Small intestine (tissue), 7 donors: ENCODE measurements at regions not wholly inside any gene's neighbourhood (a gene's known extent, or its start where the extent isn't known, plus 50 kb on each side); places are given as distances from the start of the nearest gene placed in this dataset.

Experiments
- DNase-seq, 2 donors: peaks; one replicate each; pipeline versions ENCODE4 v3.0.0 to v3.0.0-alpha.2; 2013
- FAIRE-seq: peaks from 2 replicates; lab custom pipeline; 2012; peaks lifted over from hg19 to GRCh38; lab: Jason Lieb, UNC
- H3K27ac ChIP-seq, 3 donors: one replicate each; pipeline ENCODE4 v1.5.1; 2013; ENCODE audit warnings: low read length in 2 of 3, mild to moderate bottlenecking in 2 of 3, control low read depth in 1 of 3, inconsistent platforms in 1 of 3, low read depth in 1 of 3, moderate library complexity in 1 of 3
- H3K27me3 ChIP-seq, 3 donors: one replicate each; pipeline ENCODE4 v1.6.1; 2013; ENCODE audit warnings: low read length in 3 of 3, inconsistent platforms in 1 of 3; ENCODE audit not compliant: control insufficient read depth in 3 of 3, insufficient read depth in 3 of 3
- H3K36me3 ChIP-seq, 3 donors: one replicate each; pipeline ENCODE4 v1.6.1; 2013; ENCODE audit warnings: low read length in 3 of 3, inconsistent platforms in 1 of 3, low read depth in 1 of 3, mild to moderate bottlenecking in 1 of 3, moderate library complexity in 1 of 3; ENCODE audit not compliant: control insufficient read depth in 3 of 3, insufficient read depth in 2 of 3
- H3K4me1 ChIP-seq, 3 donors: one replicate each; pipeline ENCODE4 v1.6.1; 2013; ENCODE audit warnings: low read length in 2 of 3, inconsistent platforms in 1 of 3, low read depth in 1 of 3, mild to moderate bottlenecking in 1 of 3, moderate library complexity in 1 of 3; ENCODE audit not compliant: control insufficient read depth in 3 of 3, insufficient read depth in 2 of 3
- H3K4me3 ChIP-seq, 3 donors: one replicate each; pipeline ENCODE4 v1.5.1; 2013; ENCODE audit warnings: low read length in 3 of 3, control low read depth in 1 of 3, inconsistent platforms in 1 of 3, low read depth in 1 of 3, mild to moderate bottlenecking in 1 of 3, moderate library complexity in 1 of 3
- H3K9me3 ChIP-seq, 2 donors: one replicate each; pipeline ENCODE4 v1.6.1; 2013; ENCODE audit warnings: low read depth in 1 of 2, low read length in 1 of 2; ENCODE audit not compliant: control insufficient read depth in 2 of 2, insufficient read depth in 1 of 2
- WGBS, 3 donors: extraction: QIAGEN DNeasy Blood & Tissue Kit; methylation state at CpG; one replicate each; pipeline ENCODE4 v1.1.7; 2013; 5-methylcytosine and 5-hydroxymethylcytosine counted together
- donor health status: healthy with polysubstance abuse.
- donor health status: control.
- donor health status: control.
- donor health status: Bipolar disorder and iron deficiency.
- donor health status: healthy.

DNA sequence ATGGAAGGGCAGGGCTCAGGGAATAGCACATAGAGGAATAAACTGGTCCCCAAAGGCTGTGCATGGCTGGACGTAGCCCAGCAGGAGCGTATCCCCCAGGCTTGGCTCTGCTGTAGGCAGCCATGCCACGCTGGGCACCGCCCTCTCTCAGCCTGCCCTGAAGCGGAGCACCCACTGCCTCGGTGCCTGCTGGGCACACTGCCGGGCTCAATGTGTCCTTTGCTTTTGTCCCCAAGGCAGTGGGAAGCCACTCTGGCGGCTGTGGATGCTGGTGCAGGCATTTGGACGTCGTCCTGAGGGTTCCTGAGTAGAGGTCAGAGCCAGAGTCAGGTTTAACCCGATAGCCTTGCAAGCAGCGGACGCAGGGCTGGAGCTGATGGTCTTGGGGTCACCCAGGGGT is 141.0 kb downstream of the ENGASE start:
- Histone ChIP-seq H3K27ac (no peak overlapping the region), H3K27me3 (peaks cover 0 to 41% (median 27%) of the 10 kb centered on the region in 3 donors), H3K36me3 (no peaks in the 10 kb centered on the region), H3K4me1 (no peaks in the 10 kb centered on the region), H3K4me3 (no peak overlapping the region), H3K9me3 (no peaks in the 10 kb centered on the region)
- no peak for DNase-seq
- no peak for FAIRE-seq
- WGBS, 3 donors, result 70 to 83% (median 77%) methylated on average over 13 of the region's 13 CpGs

DNA sequence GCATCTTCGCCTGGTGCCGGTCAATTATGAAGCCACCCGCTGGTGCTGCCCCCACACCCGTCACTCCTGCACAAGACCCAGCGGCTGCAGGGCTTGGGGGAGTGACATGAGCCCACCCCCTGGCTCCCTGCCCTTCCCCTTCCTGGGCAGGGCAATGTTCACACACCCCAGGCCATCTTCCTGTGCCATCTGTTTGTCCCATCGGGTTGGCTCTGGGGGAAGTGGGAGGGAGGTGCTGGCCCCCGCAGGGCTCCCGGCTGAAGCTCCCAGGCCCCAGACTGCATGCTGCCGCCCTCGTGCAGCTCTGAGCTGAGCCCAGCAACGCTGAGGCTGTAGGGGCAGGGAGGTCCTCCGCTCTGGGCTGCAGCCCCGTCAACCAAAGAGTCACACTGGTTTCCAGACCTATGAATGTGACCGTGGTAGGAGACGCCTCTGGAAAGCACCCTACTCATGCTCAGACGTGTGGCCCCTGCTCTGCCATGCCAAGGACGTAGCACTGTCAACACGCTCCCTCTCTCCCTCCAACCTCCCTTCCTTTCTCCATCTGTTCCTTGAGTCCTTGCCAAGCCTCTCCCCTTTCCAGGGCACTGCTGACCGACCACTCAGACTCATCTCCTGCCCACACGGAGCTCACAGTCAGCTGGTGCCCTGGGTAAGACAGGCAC is 140.4 kb downstream of the ENGASE start:
- Histone ChIP-seq H3K4me1 (no peaks in the 10 kb centered on the region), H3K27ac (no peak overlapping the region), H3K27me3 (peaks cover 0 to 35% (median 24%) of the 10 kb centered on the region in 3 donors), H3K36me3 (no peaks in the 10 kb centered on the region), H3K4me3 (no peak overlapping the region), H3K9me3 (no peaks in the 10 kb centered on the region)
- WGBS, 3 donors, result 35 to 42% (median 38%) methylated on average over 19 to 20 of the region's 20 CpGs
- DNase-seq (no peak), FAIRE-seq (no peak)

DNA sequence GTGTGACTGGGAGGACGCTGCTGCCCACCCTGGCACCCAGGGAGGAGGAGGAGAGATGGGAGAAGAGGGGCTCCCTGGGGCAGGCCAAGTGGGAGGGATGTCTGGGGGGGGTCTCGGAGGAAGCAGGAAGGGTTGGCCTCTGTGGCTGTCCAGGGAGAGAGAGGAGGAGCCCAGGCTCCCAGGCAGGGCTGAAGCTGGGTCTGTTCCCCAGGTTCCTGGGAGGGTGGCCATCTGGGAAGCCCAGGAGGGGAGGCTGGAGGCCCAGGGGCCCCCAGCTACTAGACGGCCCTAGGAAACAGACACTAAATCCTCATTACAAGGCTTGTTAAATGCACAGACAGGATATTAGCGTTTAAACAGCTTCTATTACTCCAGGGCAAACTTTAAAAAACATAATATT is 139.8 kb downstream of the ENGASE start:
- 47 to 53% (median 53%) methylated on average over 3 to 4 of the region's 4 CpGs for WGBS, 3 donors
- Histone ChIP-seq H3K27me3 (peaks cover 0 to 30% (median 21%) of the 10 kb centered on the region in 3 donors), H3K4me1 (no peaks in the 10 kb centered on the region), H3K4me3 (no peak overlapping the region), H3K27ac (no peak overlapping the region), H3K36me3 (no peaks in the 10 kb centered on the region), H3K9me3 (no peaks in the 10 kb centered on the region)
- FAIRE-seq, result no peak
- no peak for DNase-seq

DNA sequence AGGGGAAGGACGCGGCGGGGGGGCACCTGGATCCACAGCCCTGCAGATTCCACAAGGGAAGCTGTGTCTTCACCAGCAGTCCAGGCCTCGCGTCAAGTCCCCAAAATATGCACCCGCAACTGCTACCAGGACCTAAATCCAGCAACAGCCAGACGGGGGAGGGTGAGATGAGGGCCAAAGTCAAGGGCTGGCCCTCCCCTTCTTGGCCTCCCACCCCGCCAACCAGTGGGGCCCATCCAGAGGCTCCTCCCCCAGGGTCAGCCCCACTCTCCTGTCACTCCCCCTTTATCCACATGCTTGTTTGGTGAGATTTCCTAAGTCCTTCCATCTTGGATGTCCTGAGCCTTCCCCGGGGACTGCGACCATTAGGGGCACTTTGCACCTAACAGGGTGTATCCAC is 138.7 kb downstream of the ENGASE start:
- H3K4me3 ChIP-seq, result no peak overlapping the region
- no peaks in the 10 kb centered on the region for H3K9me3 ChIP-seq
- no peaks in the 10 kb centered on the region for H3K4me1 ChIP-seq
- no peaks in the 10 kb centered on the region for H3K36me3 ChIP-seq
- no peak overlapping the region for H3K27ac ChIP-seq
- FAIRE-seq (no peak), DNase-seq (no peak)
- H3K27me3 ChIP-seq, result peaks cover 0 to 20% (median 15%) of the 10 kb centered on the region in 3 donors
- 62 to 75% (median 72%) methylated on average over 10 of the region's 10 CpGs for whole genome bisulfite sequencing, 3 donors

DNA sequence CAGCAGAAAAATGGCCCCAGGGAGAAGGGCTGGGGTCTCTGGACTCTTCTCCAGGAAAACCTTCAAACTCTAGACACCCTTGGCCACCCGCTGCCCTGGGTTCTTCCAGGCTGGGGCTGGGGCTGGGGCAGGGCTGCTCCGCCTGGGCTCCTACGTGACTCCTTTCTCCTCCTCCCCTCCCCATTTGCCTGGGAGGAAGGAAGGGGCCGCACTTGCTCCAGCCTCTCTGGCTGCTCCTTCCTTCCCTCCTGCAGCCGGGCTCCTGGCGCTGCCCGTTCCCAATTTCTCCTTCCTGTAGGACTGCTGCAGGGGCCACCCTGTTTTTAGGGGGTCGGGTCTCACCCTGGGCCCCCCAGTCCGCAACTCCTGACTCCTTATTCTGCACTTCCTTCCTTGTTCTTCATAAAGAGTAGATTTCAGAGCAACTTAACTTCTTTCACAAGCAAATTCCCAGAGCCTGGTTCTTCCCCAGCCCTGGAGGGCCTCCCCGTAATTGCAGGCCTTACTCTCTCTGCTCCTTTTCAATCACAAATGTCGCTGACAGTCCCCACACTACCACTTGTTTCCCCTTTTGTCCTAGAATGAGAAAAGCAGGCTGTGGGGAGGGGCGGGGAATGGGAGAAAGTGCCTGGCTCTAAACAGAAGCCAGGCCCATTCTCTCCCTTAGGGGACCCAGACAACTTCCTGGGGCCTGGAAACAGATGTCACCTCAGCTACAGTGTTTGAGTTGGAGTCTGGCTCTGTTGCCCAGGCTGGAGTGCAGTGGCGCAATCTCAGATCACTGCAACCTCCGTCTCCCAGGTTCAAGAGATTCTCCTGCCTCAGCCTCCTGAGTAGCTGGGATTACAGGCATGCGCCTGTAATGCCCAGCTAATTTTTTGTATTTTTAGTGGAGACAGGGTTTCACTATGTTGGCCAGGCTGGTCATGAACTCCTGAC is 137.8 kb downstream of the ENGASE start:
- Histone ChIP-seq H3K27me3 (peaks cover 0 to 12% (median 11%) of the 10 kb centered on the region in 3 donors), H3K36me3 (no peaks in the 10 kb centered on the region), H3K9me3 (no peaks in the 10 kb centered on the region), H3K4me1 (no peaks in the 10 kb centered on the region), H3K27ac (no peak overlapping the region), H3K4me3 (no peak overlapping the region)
- FAIRE-seq (no peak), DNase-seq (no peak)
- 34 to 42% (median 39%) methylated on average over 11 to 15 of the region's 15 CpGs for WGBS, 3 donors

DNA sequence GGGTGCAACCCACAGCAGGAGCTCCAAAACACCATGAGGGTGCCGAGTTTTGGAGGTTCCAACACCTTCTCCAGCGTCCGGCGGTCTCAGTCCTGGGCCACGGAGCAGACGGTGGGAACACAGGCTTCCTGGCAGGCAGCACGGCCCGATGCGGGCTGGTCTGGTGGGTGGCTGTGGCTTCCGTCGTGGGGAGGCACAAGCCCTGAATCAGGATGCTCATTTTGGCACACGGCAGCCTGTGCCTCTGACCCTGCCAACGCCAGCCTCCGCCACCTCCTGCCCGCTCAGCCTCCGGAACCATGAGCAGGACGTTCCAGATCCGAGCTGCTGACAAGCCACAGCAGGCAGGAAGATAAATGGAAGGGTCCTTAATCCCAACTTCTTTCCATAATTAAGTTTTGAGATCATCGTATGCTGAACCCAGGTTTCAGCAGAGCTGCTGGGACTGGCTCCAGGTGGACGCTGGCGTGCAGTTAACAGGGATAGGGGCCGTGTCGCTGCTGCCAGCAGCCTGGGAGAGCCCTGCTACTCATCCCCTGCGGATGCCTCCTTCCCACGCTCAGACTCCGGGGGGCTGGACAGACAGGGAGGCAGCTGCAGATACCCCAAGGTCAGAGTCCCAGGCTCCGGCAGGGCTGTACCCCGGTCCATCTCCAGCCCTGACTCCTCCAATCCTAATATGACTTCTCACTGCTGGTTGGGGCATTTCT is 136.6 kb downstream of the ENGASE start:
- no peak overlapping the region for H3K4me3 ChIP-seq
- H3K4me1 ChIP-seq, result no peaks in the 10 kb centered on the region
- no peak for FAIRE-seq
- WGBS, 3 donors, result 70 to 74% (median 70%) methylated on average over 27 to 28 of the region's 28 CpGs
- no peak overlapping the region for H3K27ac ChIP-seq
- no peak for DNase-seq
- no peaks in the 10 kb centered on the region for H3K9me3 ChIP-seq
- H3K36me3 ChIP-seq, result no peaks in the 10 kb centered on the region
- H3K27me3 ChIP-seq, result peaks cover 0 to 17% (median 11%) of the 10 kb centered on the region in 3 donors

DNA sequence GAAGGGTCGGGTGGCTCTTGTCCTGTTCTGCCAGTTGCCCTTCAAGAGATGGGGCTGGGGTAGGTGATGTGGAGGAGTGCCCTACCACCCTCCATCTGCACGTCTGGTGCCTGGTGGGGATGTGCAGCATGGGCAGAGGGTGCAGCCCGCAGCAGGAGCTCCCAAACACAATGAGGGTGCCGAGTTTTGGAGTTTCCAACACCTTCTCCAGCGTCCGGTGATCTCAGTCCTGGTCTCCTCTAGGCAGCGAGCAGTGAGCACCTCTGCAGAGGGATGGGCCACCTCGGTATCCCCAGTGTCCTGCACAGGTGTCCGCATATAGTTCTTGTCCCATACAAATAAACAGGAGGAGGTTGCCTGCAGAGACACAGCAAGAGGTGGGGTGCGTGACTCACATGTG is 136.0 kb downstream of the ENGASE start:
- FAIRE-seq (no peak), DNase-seq (no peak)
- no peaks in the 10 kb centered on the region for H3K36me3 ChIP-seq
- peaks cover 0 to 20% (median 12%) of the 10 kb centered on the region in 3 donors for H3K27me3 ChIP-seq
- H3K4me1 ChIP-seq, result no peaks in the 10 kb centered on the region
- H3K9me3 ChIP-seq, result no peaks in the 10 kb centered on the region
- WGBS, 3 donors, result 61 to 79% (median 68%) methylated on average over 10 of the region's 10 CpGs
- H3K27ac ChIP-seq, result no peak overlapping the region
- no peak overlapping the region for H3K4me3 ChIP-seq

DNA sequence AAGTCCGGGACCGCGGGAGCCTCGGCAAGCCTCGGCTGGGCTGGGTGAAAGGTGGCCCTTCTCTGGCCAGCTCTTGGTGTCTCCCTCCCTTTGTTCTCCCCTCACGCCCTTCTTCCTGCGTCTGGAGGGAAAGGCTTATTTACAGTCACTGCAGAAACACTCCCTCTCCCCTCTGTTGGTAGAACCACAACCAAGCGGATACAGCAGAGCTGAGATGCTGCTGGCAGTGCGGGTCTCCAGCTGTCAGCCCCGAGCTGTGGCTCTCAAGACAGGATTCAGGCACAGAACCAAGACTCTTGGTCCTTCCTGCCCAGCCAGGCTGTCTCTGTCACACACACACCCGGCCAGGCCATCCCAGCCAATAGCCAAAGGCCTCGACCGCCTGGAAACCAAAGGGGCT is 133.3 kb downstream of the ENGASE start:
- Histone ChIP-seq H3K4me3 (no peak overlapping the region), H3K9me3 (no peaks in the 10 kb centered on the region), H3K27ac (no peak overlapping the region), H3K4me1 (no peaks in the 10 kb centered on the region), H3K36me3 (no peaks in the 10 kb centered on the region), H3K27me3 (peaks cover 0 to 14% (median 6%) of the 10 kb centered on the region in 3 donors)
- 38 to 48% (median 41%) methylated on average over 13 of the region's 13 CpGs for WGBS, 3 donors
- DNase-seq (no peak), FAIRE-seq (no peak)
